NCI-H2171 (cell line): ENCODE measurements at regions not wholly inside any gene's neighbourhood (a gene's known extent, or its start where the extent isn't known, plus 50 kb on each side); places are given as distances from the start of the nearest gene placed in this dataset.
A peak's percentile ranks its signal among the peaks of the same experiment; 100 is the strongest.
"Not testable (repeated sequence)": the region's sequence is repeated elsewhere in the genome, so short reads cannot be mapped to it uniquely, and the experiment has no call there.

Experiments
- DNase-seq: peaks from one replicate; lab custom pipeline; 2025; lab: John Stamatoyannopoulos, UW

DNA sequence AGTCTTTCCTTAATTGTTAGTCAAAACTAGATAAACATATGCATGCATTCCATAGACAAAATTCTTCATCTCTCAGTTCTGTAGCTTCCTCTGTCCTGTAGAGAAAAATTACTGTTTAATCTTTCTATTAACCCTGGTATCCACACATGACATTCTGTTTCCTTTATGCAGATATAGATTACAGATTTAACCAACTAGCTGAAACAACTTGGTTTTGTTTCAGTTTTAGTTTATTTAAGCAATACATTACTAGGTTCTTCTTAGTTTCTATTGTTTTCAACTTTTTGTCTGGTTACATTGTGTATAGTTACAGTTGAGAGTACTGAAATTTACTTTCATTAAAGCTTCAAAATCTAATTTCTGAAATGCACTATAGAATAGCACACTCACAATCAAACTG is 933.9 kb upstream of the EPHA5 start:
- no peak for DNase-seq

DNA sequence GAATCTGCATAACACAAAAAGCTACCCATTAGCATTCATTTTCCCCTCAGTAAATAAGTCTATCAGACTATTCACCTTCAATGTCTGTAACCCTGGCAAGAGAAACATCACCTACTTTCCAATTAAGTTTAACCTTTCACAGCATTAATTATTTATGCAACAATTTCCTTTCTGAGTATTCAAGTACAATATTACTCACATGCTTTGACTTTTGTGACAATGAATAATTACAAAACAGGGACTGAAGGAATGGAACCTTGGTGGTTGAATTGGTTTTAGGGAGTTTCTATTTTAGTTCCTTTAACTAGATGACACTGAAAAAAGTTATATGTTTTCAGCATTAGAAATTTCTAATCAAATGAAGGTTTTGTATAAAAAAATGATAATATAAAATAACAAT is 932.3 kb upstream of the EPHA5 start:
- DNase-seq, result no peak

- DNase-seq, result no peak
Observed at GRCh38 chr4:66591968-66592367, 921.7 kb upstream of the EPHA5 start.

- no peak for DNase-seq
Observed at GRCh38 chr4:66590488-66591215, 920.4 kb upstream of the EPHA5 start.

- no peak for DNase-seq
Observed at GRCh38 chr4:66589183-66589582, 918.9 kb upstream of the EPHA5 start.

DNA sequence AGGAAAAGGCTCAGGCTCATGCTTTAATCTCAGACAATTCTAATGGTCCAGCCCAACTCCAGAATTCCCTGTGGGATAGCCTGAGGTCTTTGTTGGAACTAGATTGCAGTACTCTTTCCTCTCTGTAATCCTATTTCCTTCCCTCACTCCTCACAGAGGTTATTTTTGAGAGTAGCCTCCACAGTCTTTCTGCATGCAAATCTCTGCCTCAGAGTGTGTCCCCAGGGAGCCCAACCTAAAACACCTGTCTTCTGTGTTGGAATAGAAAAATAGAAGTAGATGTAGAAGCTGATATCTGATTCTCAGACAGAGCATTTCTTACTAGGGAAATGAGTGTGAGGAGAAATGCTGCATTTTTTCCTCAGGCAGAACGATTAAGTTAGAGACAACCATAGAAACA is 915.5 kb upstream of the EPHA5 start:
- DNase-seq, result peak; percentile 29

DNA sequence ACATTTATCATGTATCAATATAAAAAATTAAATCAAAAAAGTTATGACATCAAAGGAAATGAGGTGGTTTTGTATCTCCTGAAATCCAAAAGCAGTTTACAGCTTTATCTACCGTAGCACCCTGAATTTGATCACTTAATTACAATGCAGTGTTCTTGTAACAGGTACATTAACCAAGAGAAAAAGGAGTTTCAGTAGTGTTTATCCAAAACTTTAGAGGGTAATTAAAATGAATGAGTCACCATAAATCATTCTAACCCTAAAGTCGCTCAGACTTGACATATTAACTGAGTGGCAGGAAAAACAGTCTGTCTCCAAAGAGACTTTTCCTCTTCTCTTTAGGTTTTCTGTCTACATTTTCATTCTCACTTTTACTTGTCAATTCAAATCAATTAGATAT is 907.6 kb upstream of the EPHA5 start:
- DNase-seq, result no peak

DNA sequence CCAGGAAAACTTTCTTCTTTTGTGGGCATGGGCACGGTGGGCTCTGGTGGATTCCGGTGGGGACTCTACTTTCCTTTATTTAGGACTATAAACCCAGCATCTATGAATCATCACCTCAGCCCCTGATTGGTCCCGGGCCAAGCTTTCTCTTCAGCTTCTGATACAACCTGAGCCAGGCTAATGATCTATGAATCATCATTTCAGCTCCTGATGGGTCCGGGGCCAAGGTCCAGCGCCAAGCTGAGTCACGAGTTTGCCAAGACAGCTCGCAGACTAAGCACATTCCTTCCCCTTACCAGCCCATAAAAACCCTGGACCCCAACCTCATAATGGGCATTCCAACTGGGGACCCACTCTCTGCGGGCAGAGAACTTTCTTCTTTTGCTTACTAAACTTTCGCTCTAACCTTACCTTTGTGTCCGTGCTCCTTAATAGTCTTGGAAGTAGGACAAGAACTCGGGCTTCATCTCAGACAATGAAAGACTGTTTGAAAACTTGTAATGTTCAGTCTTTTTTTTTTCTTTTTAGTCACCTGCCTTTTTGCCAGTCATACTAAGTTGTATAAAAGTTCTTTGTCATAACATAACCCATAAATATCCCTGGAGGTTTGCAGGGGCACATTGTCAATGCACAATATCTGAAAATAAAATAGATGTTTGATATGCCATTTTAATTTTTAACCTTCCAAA is 904.9 kb upstream of the EPHA5 start:
- DNase-seq, result no peak

GRCh38 chr4:66574145-66574978 is 904.1 kb upstream of the EPHA5 start:
- DNase-seq, result peak; percentile 47

DNA sequence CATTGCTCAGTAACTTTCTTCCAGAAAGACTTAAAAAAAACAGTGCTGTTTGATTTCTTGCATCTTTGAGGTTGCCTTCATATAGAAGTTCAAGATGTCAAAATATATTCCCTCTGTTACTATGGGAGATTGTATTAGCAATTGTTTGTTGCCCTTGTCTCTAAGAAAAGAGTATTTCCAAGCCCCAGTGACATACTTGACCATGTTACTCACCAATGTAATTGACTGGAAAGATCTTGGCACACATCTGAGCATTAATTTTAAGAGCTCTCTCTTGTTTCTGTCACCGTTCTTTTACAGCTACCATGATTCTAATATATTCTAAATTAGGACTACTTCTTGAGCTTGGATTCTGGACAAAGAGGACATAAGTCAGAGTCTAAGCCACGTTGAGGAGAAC is 902.7 kb upstream of the EPHA5 start:
- DNase-seq, result no peak

- peak; percentile 77 for DNase-seq
Observed at GRCh38 chr4:66571145-66571695, 900.9 kb upstream of the EPHA5 start.

DNA sequence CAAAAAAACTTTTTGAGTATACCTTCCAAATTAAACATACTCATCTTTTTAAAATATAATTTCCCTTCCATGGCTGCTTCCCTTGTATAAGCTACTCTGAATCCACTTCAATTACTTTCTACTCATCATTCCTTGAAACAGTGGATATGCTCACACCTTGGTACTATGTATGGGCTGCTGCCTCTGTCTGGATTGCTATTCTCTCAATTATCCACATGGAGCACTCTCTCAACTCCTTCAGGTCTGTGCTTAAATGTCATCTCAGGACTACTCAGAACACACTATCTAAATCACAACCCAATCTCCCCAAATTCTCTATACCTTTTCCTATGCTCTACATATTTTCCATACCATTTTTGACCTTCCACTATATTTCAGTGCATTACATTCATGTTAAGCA is 898.9 kb upstream of the EPHA5 start:
- DNase-seq, result no peak

- no peak for DNase-seq
Observed at GRCh38 chr4:66568431-66568830, 898.1 kb upstream of the EPHA5 start.

- DNase-seq, result no peak
Observed at GRCh38 chr4:66568001-66568400, 897.7 kb upstream of the EPHA5 start.

DNA sequence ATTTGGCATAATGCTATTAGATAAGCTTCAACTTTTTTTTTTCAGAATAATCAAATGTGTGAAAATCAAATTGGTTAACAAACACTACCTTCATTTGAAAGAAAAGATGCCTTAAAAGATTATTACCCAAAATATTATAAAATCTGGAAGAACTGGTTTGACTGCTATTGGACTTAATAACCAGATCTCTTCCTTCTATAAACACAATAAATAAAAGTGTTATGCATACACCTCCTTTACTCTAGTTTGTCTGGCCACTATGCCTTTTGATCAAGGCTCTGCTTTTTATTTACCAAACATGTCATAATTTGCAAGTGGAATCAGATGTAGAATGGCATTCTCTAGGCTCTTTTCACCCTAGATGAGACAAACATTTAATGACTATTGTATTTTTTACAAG is 897.3 kb upstream of the EPHA5 start:
- DNase-seq, result no peak

DNA sequence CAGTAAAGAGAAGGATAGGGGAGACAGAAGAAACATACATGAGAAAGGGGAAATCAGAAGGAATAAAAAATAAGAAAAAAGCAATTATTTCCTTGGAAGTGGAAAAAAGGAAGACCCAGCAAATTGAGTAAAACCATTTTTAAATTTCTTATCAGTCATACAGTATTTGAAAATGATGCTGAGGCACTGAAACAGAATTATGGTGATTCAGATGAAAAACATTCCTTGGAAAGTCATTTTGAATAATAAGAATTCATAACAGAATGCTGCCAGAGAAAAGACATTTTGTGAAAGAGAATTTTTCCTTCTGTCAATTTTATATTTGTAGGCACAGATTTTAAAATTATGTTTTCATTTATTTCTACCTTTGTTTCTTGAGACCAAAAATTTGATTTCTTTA is 895.5 kb upstream of the EPHA5 start:
- no peak for DNase-seq

- no peak for DNase-seq
Observed at GRCh38 chr4:66564901-66565651, 894.8 kb upstream of the EPHA5 start.

DNA sequence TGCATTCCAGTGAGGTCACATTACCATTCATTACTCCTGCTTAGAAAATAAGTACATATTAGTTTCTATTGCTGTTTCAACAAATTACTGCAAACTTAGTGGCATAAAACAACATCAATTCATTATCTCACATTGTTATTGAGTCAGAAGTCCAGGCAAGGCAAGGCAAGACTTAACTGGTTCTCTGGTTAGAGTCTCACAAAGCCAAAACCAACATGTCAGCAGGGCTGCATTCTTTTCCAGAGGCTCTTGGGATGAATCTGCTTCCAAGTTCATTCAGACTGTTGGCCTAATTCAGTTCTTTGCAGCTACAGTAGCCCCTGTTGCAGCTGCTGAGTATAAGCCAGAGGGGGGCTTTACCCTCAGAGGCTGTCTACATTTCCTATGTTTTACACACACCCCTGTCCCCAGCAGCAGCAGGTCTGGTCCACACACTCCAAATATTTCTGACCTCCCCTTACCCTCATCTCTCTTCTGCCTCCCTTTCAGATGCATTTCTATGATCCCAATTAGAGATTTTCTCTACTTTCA is 892.1 kb upstream of the EPHA5 start:
- DNase-seq, result no peak

DNA sequence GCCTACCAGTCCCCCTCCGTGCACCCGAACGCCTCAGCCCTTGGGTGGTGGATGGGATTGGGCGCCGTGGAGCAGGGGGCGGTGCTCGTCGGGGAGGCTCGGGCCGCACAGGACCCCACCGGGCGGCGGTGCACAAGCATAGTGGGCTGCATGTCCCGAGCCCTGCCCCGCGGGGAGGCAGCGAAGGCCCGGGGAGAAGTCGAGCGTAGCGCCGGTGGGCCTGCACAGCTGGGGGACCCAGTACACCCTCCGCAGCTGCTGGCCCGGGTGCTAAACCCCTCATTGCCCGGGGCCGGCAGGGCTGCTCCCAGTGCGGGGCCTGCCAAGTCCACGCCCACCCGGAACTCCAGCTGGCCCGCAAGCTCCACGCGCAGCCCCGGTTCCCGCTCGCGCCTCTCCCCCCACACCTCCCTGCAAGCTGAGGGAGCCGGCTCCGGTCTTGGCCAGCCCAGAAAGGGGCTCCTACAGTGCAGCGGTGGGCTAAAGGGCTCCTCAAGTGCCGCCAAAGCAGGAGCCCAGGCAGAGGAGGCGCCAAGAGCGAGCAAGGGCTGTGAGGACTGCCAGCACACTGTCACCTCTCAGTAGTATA is 891.3 kb upstream of the EPHA5 start:
- DNase-seq, result not testable (repeated sequence)

- no peak for DNase-seq
Observed at GRCh38 chr4:66558651-66559050, 888.4 kb upstream of the EPHA5 start.

DNA sequence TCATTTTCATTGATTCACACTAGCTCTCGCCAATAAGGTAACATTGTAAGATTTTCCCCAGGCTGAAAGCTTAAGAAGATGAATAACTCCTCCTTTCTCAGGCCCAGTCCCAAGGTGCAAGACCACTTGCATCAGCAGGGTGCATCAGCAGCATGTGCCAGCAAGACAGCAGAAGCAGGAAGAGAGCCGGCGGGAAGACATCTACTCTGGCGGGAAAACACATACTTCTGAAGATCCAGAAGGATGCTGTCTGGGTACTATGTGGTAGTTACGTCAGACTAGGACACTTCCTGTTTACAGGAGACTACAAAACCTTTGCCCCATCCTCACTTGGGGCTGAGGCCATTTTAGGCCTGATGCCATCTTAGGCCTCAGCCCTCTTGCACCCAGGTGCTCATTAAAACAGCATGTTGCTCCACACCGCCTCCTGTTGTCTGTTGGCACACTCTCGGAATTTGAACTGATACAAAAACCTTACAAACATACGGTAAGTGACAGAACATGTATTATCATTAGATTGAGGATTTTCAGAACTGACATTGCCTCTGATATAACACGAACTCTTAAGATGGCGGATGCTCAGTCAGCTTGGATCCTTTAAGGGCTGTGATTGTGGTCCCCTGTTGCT is 886.5 kb upstream of the EPHA5 start:
- DNase-seq, result no peak
